HEK293 (cell line): ENCODE measurements at regions not wholly inside any gene's neighbourhood (a gene's known extent, or its start where the extent isn't known, plus 50 kb on each side); places are given as distances from the start of the nearest gene placed in this dataset.

Experiments
- CTCF ChIA-PET: fragments of 350-600 bp; formaldehyde crosslinking; extraction: SDS; loops from one replicate; lab custom pipeline; 2021; ENCODE audit warnings: antibody characterized with exemption; lab: Yijun Ruan, JAX
- POLR2A ChIA-PET: fragments of 300-600 bp; formaldehyde crosslinking; extraction: SDS; loops from one replicate; lab custom pipeline; 2020; ENCODE audit warnings: antibody characterized with exemption, inconsistent platforms; lab: Yijun Ruan, JAX
- H3K27ac ChIP-seq: fragments of 200-500 bp; sonication (Bioruptor generic); 2 replicates; pipeline ENCODE4 v1.5.1; 2014; ENCODE audit warnings: low read depth, low read length, control low read depth, inconsistent platforms; ENCODE audit errors: extremely low read depth
- H3K36me3 ChIP-seq, 2 experiments: fragments of 200-500 bp in 1 of 2; sonication (Bioruptor generic) in 1 of 2; 1 replicate in 1 of 2; 2 replicates in 1 of 2; pipeline ENCODE4 v1.5.1; 2014 to 2017; ENCODE audit warnings: inconsistent platforms in 2 of 2, low read length in 2 of 2; ENCODE audit not compliant: control insufficient read depth in 2 of 2, insufficient read depth in 1 of 2
- H3K4me1 ChIP-seq: fragments of 200-500 bp; sonication (Bioruptor generic); 2 replicates; pipeline ENCODE4 v1.5.1; 2014; ENCODE audit warnings: mild to moderate bottlenecking, low read length, inconsistent platforms; ENCODE audit not compliant: control insufficient read depth, insufficient read depth
- H3K4me3 ChIP-seq: 2 replicates; pipeline ENCODE4 v1.5.1; 2011; ENCODE audit warnings: low read depth, mild to moderate bottlenecking, control low read depth, low read length, moderate library complexity
- H3K9me3 ChIP-seq: fragments of 200-500 bp; sonication (Bioruptor generic); 2 replicates; pipeline ENCODE4 v1.5.1; 2014; ENCODE audit warnings: low read depth, low read length, inconsistent platforms; ENCODE audit not compliant: control insufficient read depth, insufficient read depth
- AEBP2 ChIP-seq: fragments of 450-650 bp; formaldehyde crosslinking; IDR thresholded peaks from 2 replicates; pipeline ENCODE4 v1.5.1; 2016; ENCODE audit warnings: missing biosample characterization, missing genetic modification characterization, borderline replicate concordance
- BCL11B ChIP-seq: fragments of 450-650 bp; formaldehyde crosslinking; IDR thresholded peaks from 2 replicates; pipeline ENCODE4 v1.5.1; 2016; ENCODE audit warnings: low read depth, missing biosample characterization, missing genetic modification characterization
- MZF1 ChIP-seq: fragments of 450-650 bp; formaldehyde crosslinking; IDR thresholded peaks from 2 replicates; pipeline ENCODE4 v1.5.1; 2017; ENCODE audit warnings: missing biosample characterization, missing genetic modification characterization, borderline replicate concordance
- PRDM6 ChIP-seq: fragments of 450-650 bp; formaldehyde crosslinking; IDR thresholded peaks from 2 replicates; pipeline ENCODE4 v1.5.1; 2017; ENCODE audit warnings: missing biosample characterization, missing genetic modification characterization
- SP3 ChIP-seq: fragments of 450-650 bp; formaldehyde crosslinking; IDR thresholded peaks from 2 replicates; pipeline ENCODE4 v1.5.1; 2016; ENCODE audit warnings: missing biosample characterization, missing genetic modification characterization
- WT1 ChIP-seq: fragments of 450-650 bp; formaldehyde crosslinking; IDR thresholded peaks from 2 replicates; pipeline ENCODE4 v1.5.1; 2016; ENCODE audit warnings: missing biosample characterization, missing genetic modification characterization
- ZBTB17 ChIP-seq: fragments of 450-650 bp; formaldehyde crosslinking; IDR thresholded peaks from 2 replicates; pipeline ENCODE4 v1.5.1; 2016; ENCODE audit warnings: missing biosample characterization, missing genetic modification characterization
- ZBTB26 ChIP-seq: fragments of 450-650 bp; formaldehyde crosslinking; optimal IDR thresholded peaks from 2 replicates; pipeline ENCODE3; 2016; ENCODE audit warnings: missing biosample characterization, mild to moderate bottlenecking, missing genetic modification characterization
- ZFP3 ChIP-seq: fragments of 450-650 bp; formaldehyde crosslinking; IDR thresholded peaks from 2 replicates; pipeline ENCODE4 v1.5.1; 2016; ENCODE audit warnings: low read depth, missing biosample characterization, missing genetic modification characterization
- ZIC2 ChIP-seq: fragments of 450-650 bp; formaldehyde crosslinking; IDR thresholded peaks from 2 replicates; pipeline ENCODE4 v1.5.1; 2016; ENCODE audit warnings: missing biosample characterization, missing genetic modification characterization
- ZNF132 ChIP-seq: fragments of 450-650 bp; formaldehyde crosslinking; IDR thresholded peaks from 2 replicates; pipeline ENCODE4 v1.5.1; 2017; ENCODE audit warnings: missing biosample characterization, missing genetic modification characterization, borderline replicate concordance
- ZNF174 ChIP-seq: fragments of 450-650 bp; formaldehyde crosslinking; IDR thresholded peaks from 2 replicates; pipeline ENCODE4 v1.5.0; 2017; ENCODE audit warnings: missing biosample characterization, mild to moderate bottlenecking, missing genetic modification characterization
- ZNF391 ChIP-seq: fragments of 450-650 bp; formaldehyde crosslinking; IDR thresholded peaks from 2 replicates; pipeline ENCODE4 v1.5.1; 2016; ENCODE audit warnings: low read depth, missing biosample characterization, missing genetic modification characterization, borderline replicate concordance
- ZNF48 ChIP-seq: fragments of 450-650 bp; formaldehyde crosslinking; IDR thresholded peaks from 2 replicates; pipeline ENCODE4 v1.5.1; 2016; ENCODE audit warnings: missing biosample characterization, missing genetic modification characterization
- ZNF560 ChIP-seq: fragments of 450-650 bp; formaldehyde crosslinking; IDR thresholded peaks from 2 replicates; pipeline ENCODE4 v1.5.1; 2017; ENCODE audit warnings: missing biosample characterization, missing genetic modification characterization, borderline replicate concordance
- ZNF639 ChIP-seq: fragments of 450-650 bp; formaldehyde crosslinking; IDR thresholded peaks from 2 replicates; pipeline ENCODE4 v1.5.1; 2016; ENCODE audit warnings: missing biosample characterization, missing genetic modification characterization
- ZNF645 ChIP-seq: fragments of 450-650 bp; formaldehyde crosslinking; IDR thresholded peaks from 2 replicates; pipeline ENCODE4; 2016; ENCODE audit warnings: missing biosample characterization, missing genetic modification characterization
- ZSCAN4 ChIP-seq: fragments of 450-650 bp; formaldehyde crosslinking; IDR thresholded peaks from 2 replicates; pipeline ENCODE4 v1.5.1; 2017; ENCODE audit warnings: missing biosample characterization, missing genetic modification characterization

GRCh38 chr11:82288471-82288870, 445.2 kb downstream of the FAM181B start:
- no peak overlapping the region for H3K4me3 ChIP-seq
- no peaks in the 10 kb centered on the region for H3K9me3 ChIP-seq
- ChIA-PET POLR2A (no interaction called here), CTCF (no interaction called here)
- no peak overlapping the region for H3K27ac ChIP-seq
- TF ChIP-seq ZNF391 (tag by site-specific recombination): no peak
- TF ChIP-seq ZBTB17 (tag by site-specific recombination): no peak
- no peak for TF ChIP-seq ZNF639 (tag by site-specific recombination)
- no peak for TF ChIP-seq ZNF645 (tag by site-specific recombination)
- no peak for TF ChIP-seq AEBP2
- TF ChIP-seq ZNF48 (tag by site-specific recombination): no peak
- TF ChIP-seq ZBTB26 (tag by site-specific recombination): no peak
- TF ChIP-seq BCL11B (tag by site-specific recombination): no peak
- no peak for TF ChIP-seq ZIC2 (tag by site-specific recombination)
- no peak for TF ChIP-seq SP3
- no peaks in the 10 kb centered on the region for H3K36me3 ChIP-seq
- no peaks in the 10 kb centered on the region for H3K4me1 ChIP-seq

- H3K4me3 ChIP-seq: no peak overlapping the region
- no peaks in the 10 kb centered on the region for H3K9me3 ChIP-seq
- H3K4me1 ChIP-seq: no peaks in the 10 kb centered on the region
- TF ChIP-seq ZNF174 (tag by site-specific recombination): no peak
- no peak for TF ChIP-seq ZNF645 (tag by site-specific recombination)
- TF ChIP-seq PRDM6 (tag by site-specific recombination): no peak
- TF ChIP-seq ZNF132 (tag by site-specific recombination): no peak
- TF ChIP-seq WT1 (tag by site-specific recombination): no peak
- no peak for TF ChIP-seq MZF1 (tag by site-specific recombination)
- no peak for TF ChIP-seq ZSCAN4 (tag by site-specific recombination)
- no peak for TF ChIP-seq ZNF560 (tag by site-specific recombination)
- no peak for TF ChIP-seq ZFP3 (tag by site-specific recombination)
- ChIA-PET CTCF (no interaction called here), POLR2A (no interaction called here)
- H3K27ac ChIP-seq: no peak overlapping the region
- no peaks in the 10 kb centered on the region for H3K36me3 ChIP-seq
Measured at GRCh38 chr11:82270870-82271269, 462.8 kb downstream of the FAM181B start.
